HG02938 (cell line): ENCODE measurements at regions not wholly inside any gene's neighbourhood (a gene's known extent, or its start where the extent isn't known, plus 50 kb on each side); places are given as distances from the start of the nearest gene placed in this dataset.

ENCODE experiments used
- ATAC-seq: cut with Tn5 transposase; IDR thresholded peaks from one replicate; pipeline ENCODE4 v1.9.1; 2021; ENCODE audit warnings: mild to moderate bottlenecking, moderate library complexity; ENCODE audit not compliant: unreplicated experiment

DNA sequence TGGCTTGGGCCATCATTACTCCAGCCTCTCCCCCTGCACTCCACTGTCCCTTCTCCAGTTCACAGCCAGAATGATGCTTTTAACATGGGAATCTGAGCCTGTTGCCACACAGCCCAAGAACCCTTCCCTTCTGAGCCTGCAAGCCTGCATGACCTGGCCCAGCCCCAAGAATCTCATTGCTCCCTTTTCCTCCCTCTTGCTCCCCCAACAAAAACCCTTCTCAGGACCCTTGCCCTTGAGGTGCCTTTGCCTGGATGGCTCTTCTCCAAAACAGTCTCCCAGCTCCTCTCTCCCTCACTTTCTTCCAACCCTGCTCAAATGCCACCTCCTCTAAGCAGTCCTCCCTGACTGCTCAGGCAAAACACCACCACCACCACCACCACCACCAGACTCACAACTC lies 157.2 kb downstream of the ANKRD60 start:
- ATAC-seq = no peak

DNA sequence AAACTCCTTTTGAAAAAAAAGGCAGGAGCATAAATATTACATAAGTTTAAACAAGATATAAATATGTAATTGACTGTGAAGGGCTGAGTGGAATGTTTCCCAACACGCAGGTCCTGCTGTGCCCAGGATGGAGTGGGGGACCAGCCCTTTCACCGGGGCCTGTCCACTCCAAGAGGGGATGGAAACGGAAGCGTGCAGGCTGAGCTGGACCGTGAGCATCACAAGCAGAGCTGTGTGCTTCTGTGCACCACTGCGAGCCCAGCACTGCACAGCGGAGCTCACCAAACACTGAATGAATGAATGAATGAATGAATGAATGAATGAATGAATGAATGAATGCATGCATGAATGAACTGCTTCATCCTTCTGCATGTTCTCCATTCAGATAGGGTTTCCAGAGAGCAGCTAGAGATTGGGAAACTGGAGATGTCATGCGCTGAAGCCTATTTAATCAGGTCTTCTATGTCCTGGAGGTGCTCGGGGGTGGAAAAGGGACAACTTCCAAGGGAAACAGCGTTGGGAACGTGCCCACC lies 157.7 kb downstream of the ANKRD60 start:
- no peak for ATAC-seq

DNA sequence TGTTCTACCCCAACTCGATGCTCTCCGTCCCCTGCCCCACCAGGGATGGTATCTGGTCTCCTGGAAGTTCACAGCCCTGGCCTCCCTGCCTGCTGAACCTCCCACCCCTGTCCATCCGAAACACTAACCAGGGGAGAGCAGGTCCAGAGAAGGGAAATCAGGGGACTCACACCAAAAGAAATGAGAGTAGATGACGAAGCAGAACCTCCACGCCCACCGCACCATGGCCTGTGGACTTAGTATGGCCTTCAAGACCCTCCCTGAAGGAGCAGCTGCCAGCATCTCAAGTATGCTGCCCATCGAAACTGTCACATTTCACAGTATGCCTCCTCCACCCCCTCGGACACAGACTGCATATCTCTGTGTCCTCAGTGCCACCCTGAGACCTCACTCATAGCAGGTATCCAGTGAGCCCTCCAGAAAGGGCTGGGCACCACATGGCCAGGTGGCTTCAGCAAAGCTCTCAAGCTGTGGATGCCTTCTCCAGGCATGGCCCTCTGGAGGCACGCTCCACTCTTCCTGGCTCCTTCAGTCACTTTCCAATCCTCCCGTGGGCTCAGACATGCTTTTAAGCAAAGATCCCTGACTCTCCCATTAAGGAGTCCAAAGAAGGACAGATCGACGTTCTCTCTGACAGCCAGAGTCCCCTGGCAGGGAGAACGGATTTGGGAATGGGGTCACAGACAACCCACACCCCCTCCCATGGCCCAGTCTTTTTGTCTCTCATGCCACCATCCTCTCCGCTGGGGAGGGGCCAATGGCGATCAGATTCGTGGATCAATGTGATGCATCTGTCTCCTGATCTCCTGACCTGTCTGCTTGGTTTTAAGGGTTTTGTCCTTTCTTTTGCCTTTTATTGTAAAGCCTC lies 158.4 kb downstream of the ANKRD60 start:
- ATAC-seq = no peak

DNA sequence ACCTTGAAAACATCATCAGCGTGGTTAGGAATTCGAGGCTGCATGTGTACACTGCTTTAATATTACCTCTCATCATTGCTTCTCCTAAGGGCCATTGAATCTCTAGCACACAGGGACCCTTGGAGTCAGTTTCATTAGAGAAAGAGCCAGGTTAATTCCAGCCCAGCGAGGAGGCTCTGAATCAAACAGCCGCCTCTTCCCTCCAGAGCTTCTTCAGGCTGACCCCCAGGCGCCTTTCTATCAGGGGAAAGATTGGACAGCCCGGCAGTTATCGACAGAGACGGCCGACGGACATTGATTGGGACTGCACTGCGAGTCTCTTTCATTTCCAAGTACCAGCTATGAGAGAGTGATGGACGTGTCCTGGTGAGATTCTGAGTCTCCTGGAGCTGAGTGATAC lies 159.2 kb downstream of the ANKRD60 start:
- ATAC-seq = no peak

DNA sequence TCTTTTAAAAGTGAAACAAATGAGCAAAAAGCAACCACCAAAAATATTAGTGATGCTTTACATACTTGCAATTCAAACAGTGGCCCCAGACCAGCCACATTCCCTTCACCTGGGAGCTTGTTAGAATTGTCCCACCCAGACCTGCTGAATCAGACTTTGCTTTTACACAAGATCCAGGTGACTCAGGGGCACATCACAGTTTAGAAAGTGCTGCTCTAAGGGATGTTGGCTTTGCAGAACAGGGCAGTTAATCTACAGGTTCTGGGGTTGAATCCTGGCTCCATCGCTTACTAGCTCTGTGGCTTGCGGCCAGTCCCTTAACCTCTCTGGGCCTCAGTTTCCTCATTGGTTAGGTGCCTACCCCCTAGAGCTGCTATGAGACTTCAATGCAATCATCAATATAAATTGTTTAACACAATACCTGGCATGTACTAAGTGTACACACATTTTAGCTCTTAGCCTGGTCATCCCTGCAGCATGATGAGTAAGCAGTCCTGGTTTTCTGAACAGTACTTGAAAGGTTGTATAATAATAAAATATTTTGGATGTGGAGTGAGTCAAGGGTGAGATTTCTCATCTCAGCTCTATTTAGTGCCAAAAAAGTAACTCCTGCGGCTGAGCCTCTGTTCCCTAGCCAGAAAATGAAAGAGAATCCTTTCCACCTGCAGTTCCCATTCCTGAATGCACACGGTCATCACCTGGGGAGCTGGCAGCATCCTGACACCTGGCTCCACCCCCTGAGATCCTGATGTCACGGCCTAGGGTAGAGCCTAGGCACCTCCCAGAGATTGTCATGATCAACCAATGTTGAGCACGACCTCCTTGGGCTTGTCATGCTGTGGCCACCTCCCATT lies 162.7 kb downstream of the ANKRD60 start:
- ATAC-seq = no peak

DNA sequence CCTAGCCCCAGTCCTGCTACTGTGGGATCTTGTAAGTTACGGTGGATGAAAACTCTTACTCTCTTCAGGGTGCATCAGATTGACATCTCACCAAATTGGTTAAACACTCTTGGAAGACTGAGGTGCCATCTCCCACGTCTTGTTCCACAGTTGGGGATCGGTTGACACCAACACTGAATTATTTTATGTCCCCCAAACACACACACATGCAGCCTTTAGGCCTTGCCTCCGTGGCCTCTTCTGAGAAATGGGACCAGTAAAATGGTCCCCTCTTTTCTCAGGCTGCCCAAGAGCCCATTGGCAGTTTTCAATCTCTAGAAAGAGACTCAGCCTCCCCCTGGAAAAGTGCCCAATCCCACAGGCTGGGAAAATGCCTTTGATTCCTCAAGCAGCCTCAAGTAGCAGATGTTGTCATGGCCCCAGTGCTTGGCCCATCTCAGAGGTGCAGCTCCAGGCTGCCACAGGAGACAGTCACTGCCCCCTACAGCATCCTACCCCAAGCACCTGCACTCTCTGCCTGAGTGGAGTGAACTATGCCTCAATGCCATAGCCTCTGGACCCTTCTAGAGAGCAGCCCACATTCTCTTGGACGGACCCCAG lies 163.9 kb downstream of the ANKRD60 start:
- ATAC-seq = no peak

DNA sequence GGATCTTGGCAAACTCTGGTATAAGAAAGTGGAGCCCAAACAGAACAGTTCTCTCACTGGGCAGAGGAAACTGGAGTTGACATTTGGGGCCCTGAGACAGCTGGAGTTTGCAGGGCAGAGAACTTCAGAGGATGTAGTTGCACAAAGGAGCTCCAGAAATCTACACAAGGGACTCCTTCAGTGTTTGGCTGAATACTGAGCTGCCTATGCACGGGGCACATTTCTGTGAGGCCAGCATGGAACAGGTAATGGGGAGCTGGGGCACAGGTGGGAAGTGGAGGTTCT lies 169.3 kb downstream of the ANKRD60 start:
- no peak for ATAC-seq

DNA sequence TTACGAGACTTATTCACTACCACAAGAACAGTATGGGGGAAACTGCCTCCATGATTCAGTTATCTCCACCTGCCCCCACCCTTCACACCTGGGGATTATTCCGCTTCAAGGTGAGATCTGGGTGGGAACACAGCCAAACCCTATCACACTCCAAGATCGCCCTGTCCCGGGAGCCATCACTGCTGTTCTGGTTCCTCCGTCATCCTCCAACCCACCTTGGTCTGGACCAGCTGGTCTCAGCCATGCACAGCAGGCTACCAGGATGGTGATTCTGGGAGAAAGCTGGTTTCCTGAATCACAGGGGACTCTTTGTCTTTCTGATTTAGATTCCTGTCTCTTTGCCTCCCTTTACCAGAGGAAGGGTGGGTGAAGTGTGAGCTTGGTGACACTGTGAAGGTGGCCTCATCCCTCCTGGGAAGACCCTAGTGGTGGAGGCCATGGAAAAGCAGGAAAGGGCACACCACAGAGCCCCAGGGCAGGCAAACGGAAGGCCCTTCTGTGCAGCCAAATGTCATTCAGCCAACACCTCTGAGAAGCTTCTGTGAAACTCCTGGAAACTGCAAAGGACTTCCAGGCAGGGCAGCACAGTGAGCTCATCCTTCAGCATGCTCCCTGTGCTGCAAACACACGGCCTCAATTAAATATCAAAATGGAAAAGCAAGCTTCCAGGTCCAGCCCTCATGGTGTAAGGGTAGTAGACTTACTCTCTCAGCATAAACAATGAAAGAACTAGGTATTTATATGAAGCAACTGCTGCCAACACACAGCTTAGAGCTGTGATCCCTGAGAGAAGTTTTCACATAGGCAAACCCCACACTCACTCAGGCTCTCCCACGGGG lies 169.8 kb downstream of the ANKRD60 start:
- ATAC-seq = no peak

DNA sequence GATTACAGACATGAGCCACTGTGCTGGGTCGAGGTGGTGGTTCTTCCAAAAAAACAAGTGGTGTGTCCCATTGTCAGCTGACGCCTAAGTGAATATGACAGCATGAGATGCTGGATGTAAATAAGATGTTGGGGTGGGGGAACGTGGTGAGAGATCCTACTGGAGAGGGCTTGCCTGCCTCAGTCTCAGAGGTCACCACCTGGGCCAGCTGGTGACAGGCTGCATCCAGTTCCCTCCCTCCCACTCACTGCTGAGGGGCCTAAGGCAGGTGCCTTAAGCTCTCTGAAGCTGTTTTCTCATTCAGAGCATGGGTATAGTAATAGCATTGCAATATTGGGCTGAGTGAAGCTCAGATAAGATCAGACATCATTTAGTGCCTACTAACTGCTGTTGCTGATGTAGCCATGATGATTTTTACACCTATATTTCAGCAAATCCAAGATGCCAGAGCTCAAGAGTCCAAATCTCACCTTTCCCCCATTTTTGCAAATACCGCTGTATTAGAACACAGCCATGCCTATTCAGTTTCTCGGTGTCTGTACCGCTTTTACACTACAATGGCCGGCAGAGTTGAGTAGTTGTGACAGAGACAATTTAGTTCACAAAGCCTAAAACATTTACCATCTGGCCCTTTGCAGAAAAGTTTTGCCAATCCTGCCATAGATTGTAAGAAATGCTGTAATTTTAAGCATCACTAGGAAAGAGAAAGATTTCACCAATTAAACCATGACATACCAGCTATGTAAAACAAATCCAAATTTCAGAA lies 171.3 kb downstream of the ANKRD60 start:
- no peak for ATAC-seq

DNA sequence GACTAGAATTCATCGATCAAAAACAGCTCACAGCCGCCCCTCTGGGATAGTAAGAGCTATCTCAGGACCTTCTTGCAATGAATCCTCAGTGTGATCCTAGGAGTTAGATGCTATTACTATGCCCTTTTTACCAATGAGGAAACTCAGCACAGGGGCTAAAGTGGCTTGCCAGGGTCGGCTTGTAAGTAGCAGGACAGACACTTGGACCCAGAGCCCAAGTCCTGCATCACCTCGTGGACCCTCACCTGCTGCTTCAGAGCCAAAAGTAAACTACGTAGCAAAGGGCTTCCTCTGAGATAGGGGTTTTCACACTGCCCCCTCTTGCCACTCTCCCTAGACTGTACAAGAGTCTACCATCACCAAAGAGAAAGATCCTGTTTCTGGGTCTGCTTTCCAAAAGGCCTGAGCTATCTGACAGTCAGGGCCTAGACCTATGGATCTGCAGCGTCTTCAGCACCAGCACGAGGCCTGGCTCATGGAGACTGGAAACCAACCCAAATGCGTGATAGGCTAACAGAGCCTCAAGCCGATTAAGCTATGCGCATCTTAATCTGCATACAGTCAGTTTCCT lies 172.3 kb downstream of the ANKRD60 start:
- ATAC-seq = no peak

DNA sequence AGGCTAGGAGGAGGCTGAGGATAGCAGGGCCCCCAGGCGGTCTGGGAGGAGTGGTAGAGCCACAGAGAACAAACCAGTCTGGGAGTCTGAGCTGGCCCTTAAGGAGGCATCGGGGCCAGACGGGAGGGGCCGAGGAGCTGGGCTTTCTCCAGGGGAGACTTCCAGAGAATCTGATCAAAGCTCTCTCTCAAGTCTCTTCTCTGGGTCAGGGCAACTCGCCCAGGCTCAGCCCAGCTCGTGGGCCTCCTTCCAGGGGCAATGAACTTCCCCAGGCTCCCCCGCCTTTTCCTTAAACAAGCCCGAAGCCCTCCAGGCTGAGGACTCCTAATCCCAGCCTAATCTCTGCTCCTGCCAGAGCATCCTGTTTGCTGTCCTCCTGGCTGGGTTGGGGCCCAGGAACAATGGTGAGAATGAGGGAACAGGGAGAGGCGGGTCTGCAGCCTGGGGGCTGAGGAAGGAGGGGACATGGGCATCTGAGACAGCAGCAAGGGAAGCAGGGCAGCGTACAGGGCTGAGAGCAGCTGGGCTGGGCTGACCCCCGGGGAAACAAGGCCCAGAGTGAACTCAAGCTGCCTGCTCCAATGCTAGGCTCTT lies 173.6 kb downstream of the ANKRD60 start:
- ATAC-seq = no peak

DNA sequence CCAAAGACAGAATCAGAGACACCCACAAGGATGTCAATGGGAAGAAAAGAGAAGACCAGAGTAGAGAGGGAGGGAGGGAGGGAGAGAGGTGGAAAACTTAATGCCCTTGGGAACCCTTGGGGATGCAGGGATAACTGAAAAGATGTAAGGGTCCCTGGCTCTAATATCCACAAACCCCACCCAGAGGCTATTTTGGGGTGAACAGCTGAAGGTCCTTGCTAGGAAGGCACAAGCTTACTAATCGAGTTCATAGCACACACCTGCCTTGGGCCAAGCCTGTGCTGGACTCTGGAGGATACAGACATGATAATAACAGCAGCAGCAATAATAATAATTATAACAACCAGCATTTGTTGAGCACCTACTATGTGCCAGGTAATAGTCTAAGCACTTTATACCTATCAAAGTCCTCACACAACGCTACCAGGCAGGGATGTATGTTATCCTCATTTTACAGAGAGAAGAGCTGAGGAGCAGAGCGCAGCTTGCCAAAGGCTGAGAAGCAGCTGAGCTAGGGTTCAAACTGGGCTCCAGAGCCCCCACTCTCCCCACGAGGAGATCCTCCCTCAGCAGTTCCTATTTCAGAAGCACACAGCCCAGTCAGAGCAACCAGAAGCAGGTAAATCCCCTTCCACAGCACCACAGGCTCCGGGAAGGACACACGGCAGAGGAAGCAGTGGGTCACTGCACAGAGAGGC lies 174.2 kb downstream of the ANKRD60 start:
- no peak for ATAC-seq

DNA sequence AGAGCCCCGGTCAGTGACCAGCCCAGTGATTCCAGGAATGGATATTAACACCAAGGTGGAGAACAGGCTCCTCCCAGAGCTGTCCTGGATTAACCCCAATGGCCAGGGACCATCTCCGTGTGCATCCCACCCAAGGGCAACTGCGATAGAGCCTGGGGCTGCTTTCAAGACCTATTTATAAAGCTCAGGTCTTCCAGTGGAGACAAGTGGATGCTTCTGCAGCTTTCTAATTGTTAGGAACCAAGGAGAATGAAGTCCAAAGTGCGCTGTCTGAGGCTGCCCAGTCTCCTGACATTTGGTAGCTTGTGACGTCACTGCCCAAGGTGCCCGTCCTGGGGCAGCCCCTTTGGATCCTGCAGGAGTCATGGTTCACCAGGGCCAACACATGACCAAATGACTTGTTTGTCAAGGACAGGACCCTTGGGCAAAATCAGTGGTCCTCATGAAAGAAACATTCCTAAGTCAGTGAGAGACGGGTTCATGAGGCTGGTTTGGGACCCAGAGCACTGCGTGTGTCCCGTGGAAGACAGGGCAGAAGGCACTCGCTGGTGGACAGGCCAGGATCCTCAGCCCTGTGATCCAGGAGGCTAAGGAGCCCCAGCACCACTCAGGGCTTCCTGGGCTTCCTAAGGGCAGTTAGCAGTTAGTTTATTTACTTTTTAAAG lies 174.9 kb downstream of the ANKRD60 start:
- no peak for ATAC-seq

DNA sequence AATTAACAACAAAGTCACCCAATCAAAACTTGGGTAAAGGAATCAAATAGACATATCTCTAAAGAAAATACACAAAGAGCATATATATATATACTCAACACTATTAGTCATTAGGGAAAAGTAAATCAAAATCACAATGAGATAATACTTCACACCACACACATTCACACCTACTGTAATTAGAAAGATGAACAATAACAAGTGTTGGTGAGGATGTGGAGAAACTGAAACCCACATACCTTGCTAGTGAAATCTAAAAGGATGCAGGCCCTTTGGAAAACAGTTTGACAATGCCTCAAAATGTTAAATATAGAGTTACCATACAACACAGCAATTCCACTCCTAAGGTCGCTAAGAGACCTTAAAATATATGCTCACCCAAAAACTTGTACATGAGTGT lies 177.1 kb downstream of the ANKRD60 start:
- no peak for ATAC-seq

DNA sequence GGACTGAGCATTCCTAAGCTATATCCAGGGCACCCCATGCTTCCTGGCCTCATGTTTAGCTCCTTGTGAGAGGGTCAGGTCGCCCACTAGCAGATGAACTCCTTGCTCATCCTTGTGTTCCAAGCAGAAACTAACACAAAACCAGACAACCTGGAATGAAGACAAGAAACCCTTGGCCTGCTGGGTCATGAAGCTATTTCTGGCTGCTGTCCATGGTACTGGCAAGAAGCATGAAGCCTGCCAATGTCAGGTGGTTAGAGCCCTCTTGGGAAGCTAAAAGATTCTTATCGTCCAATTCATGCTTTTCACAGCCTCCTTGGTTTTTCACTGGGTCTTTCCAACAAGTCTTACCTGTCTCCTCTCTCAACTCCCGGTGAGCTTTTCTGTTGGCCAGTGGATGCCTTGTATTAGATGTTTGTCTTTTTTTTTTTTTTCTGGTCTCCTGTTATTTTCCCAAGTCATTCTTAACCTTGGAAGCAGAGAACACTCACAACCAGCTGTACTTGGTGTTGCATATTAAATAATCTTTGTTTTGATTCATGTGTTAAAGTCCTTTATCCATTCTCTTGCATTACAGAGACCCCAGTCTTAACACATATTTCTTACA lies 180.3 kb downstream of the ANKRD60 start:
- ATAC-seq = no peak

DNA sequence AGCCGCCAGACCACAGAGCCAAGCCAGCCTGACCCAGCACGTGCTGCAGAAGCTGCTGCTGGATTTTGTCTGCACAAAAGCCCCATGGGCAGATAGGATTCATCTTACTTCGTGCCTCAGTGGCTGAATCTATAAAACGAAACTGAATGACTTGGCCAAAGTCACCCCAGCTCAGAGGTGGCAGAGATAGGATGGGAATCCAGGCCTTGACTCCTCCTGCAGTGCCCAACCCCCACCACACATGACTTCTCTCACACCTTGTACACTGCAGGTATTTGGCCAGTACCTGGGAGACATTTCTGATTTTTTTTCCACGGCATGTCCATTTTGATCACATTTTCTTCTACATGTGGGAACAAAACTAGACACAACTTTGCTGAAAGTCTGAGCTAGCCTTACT lies 182.1 kb downstream of the ANKRD60 start:
- no peak for ATAC-seq

DNA sequence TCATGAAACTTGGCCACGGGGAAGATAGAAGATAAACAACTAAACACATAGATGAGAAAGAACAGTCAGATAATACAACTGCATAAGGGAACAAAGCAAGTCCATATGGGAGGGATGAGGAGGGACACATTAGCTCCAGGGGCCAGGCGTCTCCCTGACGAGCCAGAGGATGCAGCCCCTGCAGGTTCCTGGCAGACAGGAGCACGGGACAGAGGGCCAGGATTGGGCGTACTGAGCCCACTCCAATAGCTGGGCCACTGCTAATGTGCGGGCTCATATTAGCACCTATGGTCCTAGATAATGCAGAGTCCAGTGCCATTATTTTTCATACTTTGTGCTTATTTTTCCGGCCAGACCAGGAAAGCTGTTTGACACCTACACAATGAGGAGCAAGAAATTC lies 182.9 kb downstream of the ANKRD60 start:
- no peak for ATAC-seq
